ENCODE measurements at regions not wholly inside any gene's neighbourhood (a gene's known extent, or its start where the extent isn't known, plus 50 kb on each side); places are given as distances from the start of the nearest gene placed in this dataset.

- no peaks in the 10 kb centered on the region for H3K36me3 Mint-ChIP-seq (ENCODE audit: low read depth)
- H3K27me3 Mint-ChIP-seq (ENCODE audit: insufficient read depth): peaks cover 4% of the 10 kb centered on the region
- 93 to 95% methylated on average over 4 of the region's 4 CpGs for WGBS, 2 experiments (ENCODE audit: insufficient coverage in 1 of 2, insufficient read length in 1 of 2)
- H3K27ac Mint-ChIP-seq: no peak overlapping the region
- no peaks in the 10 kb centered on the region for H3K4me1 Mint-ChIP-seq
- no peaks in the 10 kb centered on the region for H3K27me3 ChIP-seq (ENCODE audit: control insufficient read depth, insufficient read depth, low read length, poor library complexity, severe bottlenecking)
- H3K9me3 ChIP-seq (ENCODE audit: control insufficient read depth, low read length): no peaks in the 10 kb centered on the region
- no peak for TF ChIP-seq CTCF (conservative IDR thresholded peaks at IDR 0.05)
- no peaks in the 10 kb centered on the region for H3K4me1 ChIP-seq (ENCODE audit: control insufficient read depth, insufficient read depth, low read length)
- no peaks in the 10 kb centered on the region for H3K9me3 Mint-ChIP-seq
- no peak for DNase-seq
- H3K27ac ChIP-seq (ENCODE audit: low read depth, low read length): no peak overlapping the region
- H3K36me3 ChIP-seq (ENCODE audit: control insufficient read depth, insufficient read depth, low read length): no peaks in the 10 kb centered on the region
- H3K4me3 Mint-ChIP-seq: no peak overlapping the region
- H3K9ac ChIP-seq (ENCODE audit: extremely low read depth, low read length, poor library complexity, severe bottlenecking): no peak overlapping the region
- no peak overlapping the region for H3K4me3 ChIP-seq (ENCODE audit: low read length)
These were observed 56.3 kb upstream of the MRPS22 start for GRCh38 chr3:139287557-139287956.

- Histone ChIP-seq H3K4me1 (ENCODE audit: control insufficient read depth, insufficient read depth, low read length) (no peaks in the 10 kb centered on the region), H3K9me3 (ENCODE audit: control insufficient read depth, low read length) (no peaks in the 10 kb centered on the region), H3K9ac (ENCODE audit: extremely low read depth, low read length, poor library complexity, severe bottlenecking) (no peak overlapping the region), H3K27me3 (ENCODE audit: control insufficient read depth, insufficient read depth, low read length, poor library complexity, severe bottlenecking) (no peaks in the 10 kb centered on the region), H3K36me3 (ENCODE audit: control insufficient read depth, insufficient read depth, low read length) (no peaks in the 10 kb centered on the region), H3K27ac (ENCODE audit: low read depth, low read length) (no peak overlapping the region), H3K4me3 (ENCODE audit: low read length) (no peak overlapping the region)
- Mint-ChIP-seq H3K9me3 (no peaks in the 10 kb centered on the region), H3K36me3 (ENCODE audit: low read depth) (no peaks in the 10 kb centered on the region), H3K4me1 (no peaks in the 10 kb centered on the region), H3K27ac (no peak overlapping the region), H3K27me3 (ENCODE audit: insufficient read depth) (peaks cover 4% of the 10 kb centered on the region), H3K4me3 (no peak overlapping the region)
- no peak for TF ChIP-seq CTCF (conservative IDR thresholded peaks at IDR 0.05)
- no peak for DNase-seq
- 82 to 100% methylated on average over 2 to 8 of the region's 8 CpGs for WGBS, 2 experiments (ENCODE audit: insufficient coverage in 1 of 2, insufficient read length in 1 of 2)
These were observed 55.5 kb upstream of the MRPS22 start for GRCh38 chr3:139288266-139288821.

- no peaks in the 10 kb centered on the region for H3K4me1 Mint-ChIP-seq
These were observed 53.8 kb upstream of the MRPS22 start for GRCh38 chr3:139289860-139290524.

More at GRCh38 chr3:139289860-139290524, 53.8 kb upstream of the MRPS22 start:
- H3K9ac ChIP-seq (ENCODE audit: extremely low read depth, low read length, poor library complexity, severe bottlenecking): no peak overlapping the region
- H3K27ac Mint-ChIP-seq: no peak overlapping the region
- no peaks in the 10 kb centered on the region for H3K27me3 ChIP-seq (ENCODE audit: control insufficient read depth, insufficient read depth, low read length, poor library complexity, severe bottlenecking)
- DNase-seq: no peak
- no peaks in the 10 kb centered on the region for H3K9me3 Mint-ChIP-seq
- H3K4me1 ChIP-seq (ENCODE audit: control insufficient read depth, insufficient read depth, low read length): no peaks in the 10 kb centered on the region
- TF ChIP-seq CTCF (conservative IDR thresholded peaks at IDR 0.05): no peak
- no peak overlapping the region for H3K4me3 Mint-ChIP-seq
- no peak overlapping the region for H3K27ac ChIP-seq (ENCODE audit: low read depth, low read length)
- no peaks in the 10 kb centered on the region for H3K9me3 ChIP-seq (ENCODE audit: control insufficient read depth, low read length)
- peaks cover 5% of the 10 kb centered on the region for H3K27me3 Mint-ChIP-seq (ENCODE audit: insufficient read depth)
- no peaks in the 10 kb centered on the region for H3K36me3 Mint-ChIP-seq (ENCODE audit: low read depth)
- WGBS, 2 experiments (ENCODE audit: insufficient coverage in 1 of 2, insufficient read length in 1 of 2): 87 to 91% methylated on average over 4 to 6 of the region's 6 CpGs
- no peaks in the 10 kb centered on the region for H3K36me3 ChIP-seq (ENCODE audit: control insufficient read depth, insufficient read depth, low read length)
- H3K4me3 ChIP-seq (ENCODE audit: low read length): no peak overlapping the region
